ENCODE measurements at regions not wholly inside any gene's neighbourhood (a gene's known extent, or its start where the extent isn't known, plus 50 kb on each side); places are given as distances from the start of the nearest gene placed in this dataset.

- peaks cover 0 to 6% (median 2%) of the 10 kb centered on the region in 3 donors for H3K27me3 ChIP-seq (ENCODE audit: control insufficient read depth in 3 of 3, insufficient read depth in 3 of 3, low read length in 3 of 3)
- H3K4me3 ChIP-seq (ENCODE audit: low read length in 3 of 3): no peak overlapping the region
- H3K27ac ChIP-seq (ENCODE audit: low read depth, low read length): no peak overlapping the region
- H3K4me1 ChIP-seq (ENCODE audit: control insufficient read depth in 3 of 3, insufficient read depth in 3 of 3, low read length in 3 of 3): peaks cover 0 to 3% (median 0%) of the 10 kb centered on the region in 3 donors
- H3K36me3 ChIP-seq (ENCODE audit: control insufficient read depth in 3 of 3, insufficient read depth in 3 of 3, low read length in 3 of 3): no peaks in the 10 kb centered on the region
- H3K9ac ChIP-seq (ENCODE audit: low read depth in 1 of 3, low read length in 3 of 3): no peak overlapping the region
- no peaks in the 10 kb centered on the region for H3K9me3 ChIP-seq (ENCODE audit: control insufficient read depth in 3 of 3, low read length in 3 of 3)
These were observed 96.2 kb downstream of the C9orf50 start for GRCh38 chr9:129524582-129525270.

DNA sequence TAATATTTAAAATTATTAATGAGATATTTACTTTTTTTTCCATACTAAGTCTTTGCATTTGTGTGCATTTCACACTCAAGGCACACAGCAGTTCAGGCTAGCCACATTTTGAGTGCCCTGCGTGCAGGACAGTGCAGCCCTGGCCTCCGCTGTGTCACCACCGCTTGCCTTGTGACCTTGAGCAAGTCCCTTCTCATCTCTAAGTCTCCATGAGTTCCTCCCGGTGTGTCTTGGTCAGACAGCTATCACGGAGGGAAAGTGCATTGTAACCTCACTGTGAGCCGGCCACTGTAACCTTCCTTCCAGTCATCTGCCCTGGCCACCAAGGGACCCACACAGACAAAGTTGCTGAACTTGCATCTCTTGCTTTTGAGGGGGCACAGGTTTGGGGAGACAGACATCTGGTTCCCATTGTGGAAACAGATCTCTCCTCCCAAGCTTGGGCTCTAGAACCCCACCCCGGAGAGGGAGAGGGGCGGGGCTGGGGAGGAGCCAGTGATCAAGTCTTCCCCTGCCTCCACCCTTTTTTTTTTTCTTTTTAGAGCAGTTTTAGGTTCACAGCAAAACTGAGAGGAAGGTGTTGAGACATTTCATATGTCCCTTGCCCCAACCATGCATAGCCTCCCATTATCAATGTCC is 96.8 kb downstream of the C9orf50 start:
- H3K4me1 ChIP-seq (ENCODE audit: control insufficient read depth in 3 of 3, insufficient read depth in 3 of 3, low read length in 3 of 3): peaks cover 0 to 3% (median 0%) of the 10 kb centered on the region in 3 donors
- H3K36me3 ChIP-seq (ENCODE audit: control insufficient read depth in 3 of 3, insufficient read depth in 3 of 3, low read length in 3 of 3): no peaks in the 10 kb centered on the region
- peaks cover 0 to 6% (median 2%) of the 10 kb centered on the region in 3 donors for H3K27me3 ChIP-seq (ENCODE audit: control insufficient read depth in 3 of 3, insufficient read depth in 3 of 3, low read length in 3 of 3)
- no peak overlapping the region for H3K27ac ChIP-seq (ENCODE audit: low read depth, low read length)
- no peak overlapping the region for H3K4me3 ChIP-seq (ENCODE audit: low read length in 3 of 3)
- no peak overlapping the region for H3K9ac ChIP-seq (ENCODE audit: low read depth in 1 of 3, low read length in 3 of 3)
- no peaks in the 10 kb centered on the region for H3K9me3 ChIP-seq (ENCODE audit: control insufficient read depth in 3 of 3, low read length in 3 of 3)

DNA sequence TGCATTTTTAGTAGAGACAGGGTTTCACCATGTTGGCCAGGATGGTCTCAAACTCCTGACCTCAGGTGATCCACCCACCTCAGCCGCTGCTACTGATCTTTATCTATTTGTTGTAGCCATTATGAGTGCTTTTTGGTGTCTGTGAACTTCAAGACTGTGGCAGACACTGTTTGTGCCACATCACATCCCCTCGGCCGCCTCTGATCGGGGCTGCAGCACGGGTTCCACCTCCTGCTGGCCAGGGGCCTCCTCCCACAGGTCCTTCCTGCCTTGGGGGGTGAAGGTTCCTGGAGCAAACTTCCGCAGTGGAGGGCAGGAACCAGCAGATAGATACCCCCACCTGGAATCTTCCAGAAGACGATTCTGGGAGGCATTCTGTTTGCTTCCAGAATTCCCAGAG is 98.5 kb downstream of the C9orf50 start:
- peaks cover 0 to 3% (median 0%) of the 10 kb centered on the region in 3 donors for H3K4me1 ChIP-seq (ENCODE audit: control insufficient read depth in 3 of 3, insufficient read depth in 3 of 3, low read length in 3 of 3)
- no peak overlapping the region for H3K4me3 ChIP-seq (ENCODE audit: low read length in 3 of 3)
- H3K27me3 ChIP-seq (ENCODE audit: control insufficient read depth in 3 of 3, insufficient read depth in 3 of 3, low read length in 3 of 3): peaks cover 0 to 6% (median 2%) of the 10 kb centered on the region in 3 donors
- H3K27ac ChIP-seq (ENCODE audit: low read depth, low read length): no peak overlapping the region
- H3K36me3 ChIP-seq (ENCODE audit: control insufficient read depth in 3 of 3, insufficient read depth in 3 of 3, low read length in 3 of 3): no peaks in the 10 kb centered on the region
- no peaks in the 10 kb centered on the region for H3K9me3 ChIP-seq (ENCODE audit: control insufficient read depth in 3 of 3, low read length in 3 of 3)
- H3K9ac ChIP-seq (ENCODE audit: low read depth in 1 of 3, low read length in 3 of 3): no peak overlapping the region

DNA sequence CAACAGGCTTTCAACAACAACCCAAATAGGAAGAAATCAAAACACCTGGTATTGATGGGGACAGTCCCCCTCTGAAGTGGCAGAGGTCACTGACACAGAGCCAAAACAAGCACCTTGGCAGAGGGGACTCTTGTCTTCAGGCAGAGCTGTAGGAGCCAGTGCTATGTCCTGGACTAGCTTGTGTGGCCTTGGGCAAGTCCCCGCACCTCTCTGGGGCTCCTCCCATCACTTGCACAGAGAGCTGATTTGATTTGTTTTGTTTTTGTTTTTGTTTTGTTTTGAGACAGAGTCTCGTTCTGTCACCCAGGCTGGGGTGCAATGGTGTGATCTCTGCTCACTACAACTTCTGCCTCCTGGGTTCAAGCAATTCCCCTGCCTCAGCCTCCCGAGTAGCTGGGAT is 100.8 kb downstream of the C9orf50 start:
- Histone ChIP-seq H3K9me3 (ENCODE audit: control insufficient read depth in 3 of 3, low read length in 3 of 3) (no peaks in the 10 kb centered on the region), H3K27ac (ENCODE audit: low read depth, low read length) (no peak overlapping the region), H3K4me1 (ENCODE audit: control insufficient read depth in 3 of 3, insufficient read depth in 3 of 3, low read length in 3 of 3) (peaks cover 0 to 3% (median 0%) of the 10 kb centered on the region in 3 donors), H3K36me3 (ENCODE audit: control insufficient read depth in 3 of 3, insufficient read depth in 3 of 3, low read length in 3 of 3) (no peaks in the 10 kb centered on the region), H3K4me3 (ENCODE audit: low read length in 3 of 3) (no peak overlapping the region), H3K9ac (ENCODE audit: low read depth in 1 of 3, low read length in 3 of 3) (no peak overlapping the region), H3K27me3 (ENCODE audit: control insufficient read depth in 3 of 3, insufficient read depth in 3 of 3, low read length in 3 of 3) (peaks cover 0 to 6% (median 2%) of the 10 kb centered on the region in 3 donors)

- H3K4me3 ChIP-seq (ENCODE audit: low read length in 3 of 3): no peak overlapping the region
These were observed 102.8 kb downstream of the C9orf50 start for GRCh38 chr9:129518074-129518473.

GRCh38 chr9:129517006-129517405 is 103.9 kb downstream of the C9orf50 start:
- H3K4me1 ChIP-seq (ENCODE audit: control insufficient read depth in 3 of 3, insufficient read depth in 3 of 3, low read length in 3 of 3): no peaks in the 10 kb centered on the region
- H3K4me3 ChIP-seq (ENCODE audit: low read length in 3 of 3): no peak overlapping the region

More at GRCh38 chr9:129518074-129518473, 102.8 kb downstream of the C9orf50 start:
- Histone ChIP-seq H3K9me3 (ENCODE audit: control insufficient read depth in 3 of 3, low read length in 3 of 3) (no peaks in the 10 kb centered on the region), H3K4me1 (ENCODE audit: control insufficient read depth in 3 of 3, insufficient read depth in 3 of 3, low read length in 3 of 3) (no peaks in the 10 kb centered on the region), H3K36me3 (ENCODE audit: control insufficient read depth in 3 of 3, insufficient read depth in 3 of 3, low read length in 3 of 3) (no peaks in the 10 kb centered on the region), H3K27ac (ENCODE audit: low read depth, low read length) (no peak overlapping the region), H3K9ac (ENCODE audit: low read depth in 1 of 3, low read length in 3 of 3) (no peak overlapping the region), H3K27me3 (ENCODE audit: control insufficient read depth in 3 of 3, insufficient read depth in 3 of 3, low read length in 3 of 3) (peaks cover 0 to 3% (median 0%) of the 10 kb centered on the region in 3 donors)

GRCh38 chr9:129514891-129515290 is 106.0 kb downstream of the C9orf50 start:
- no peak overlapping the region for H3K4me3 ChIP-seq (ENCODE audit: low read length in 3 of 3)
- H3K27ac ChIP-seq (ENCODE audit: low read depth, low read length): no peak overlapping the region
- peaks cover 0 to 2% (median 0%) of the 10 kb centered on the region in 3 donors for H3K9me3 ChIP-seq (ENCODE audit: control insufficient read depth in 3 of 3, low read length in 3 of 3)
- H3K4me1 ChIP-seq (ENCODE audit: control insufficient read depth in 3 of 3, insufficient read depth in 3 of 3, low read length in 3 of 3): no peaks in the 10 kb centered on the region
- no peak overlapping the region for H3K9ac ChIP-seq (ENCODE audit: low read depth in 1 of 3, low read length in 3 of 3)
- H3K36me3 ChIP-seq (ENCODE audit: control insufficient read depth in 3 of 3, insufficient read depth in 3 of 3, low read length in 3 of 3): no peaks in the 10 kb centered on the region
- H3K27me3 ChIP-seq (ENCODE audit: control insufficient read depth in 3 of 3, insufficient read depth in 3 of 3, low read length in 3 of 3): no peaks in the 10 kb centered on the region

More at GRCh38 chr9:129517006-129517405, 103.9 kb downstream of the C9orf50 start:
- no peaks in the 10 kb centered on the region for H3K9me3 ChIP-seq (ENCODE audit: control insufficient read depth in 3 of 3, low read length in 3 of 3)
- H3K27me3 ChIP-seq (ENCODE audit: control insufficient read depth in 3 of 3, insufficient read depth in 3 of 3, low read length in 3 of 3): no peaks in the 10 kb centered on the region
- H3K9ac ChIP-seq (ENCODE audit: low read depth in 1 of 3, low read length in 3 of 3): no peak overlapping the region
- H3K36me3 ChIP-seq (ENCODE audit: control insufficient read depth in 3 of 3, insufficient read depth in 3 of 3, low read length in 3 of 3): no peaks in the 10 kb centered on the region
- no peak overlapping the region for H3K27ac ChIP-seq (ENCODE audit: low read depth, low read length)

- Histone ChIP-seq H3K4me3 (ENCODE audit: low read length in 3 of 3) (no peak overlapping the region), H3K27me3 (ENCODE audit: control insufficient read depth in 3 of 3, insufficient read depth in 3 of 3, low read length in 3 of 3) (no peaks in the 10 kb centered on the region), H3K36me3 (ENCODE audit: control insufficient read depth in 3 of 3, insufficient read depth in 3 of 3, low read length in 3 of 3) (no peaks in the 10 kb centered on the region), H3K4me1 (ENCODE audit: control insufficient read depth in 3 of 3, insufficient read depth in 3 of 3, low read length in 3 of 3) (no peaks in the 10 kb centered on the region), H3K9me3 (ENCODE audit: control insufficient read depth in 3 of 3, low read length in 3 of 3) (peaks cover 0 to 2% (median 0%) of the 10 kb centered on the region in 3 donors), H3K27ac (ENCODE audit: low read depth, low read length) (no peak overlapping the region), H3K9ac (ENCODE audit: low read depth in 1 of 3, low read length in 3 of 3) (no peak overlapping the region)
These were observed 106.4 kb downstream of the C9orf50 start for GRCh38 chr9:129514497-129514867.

GRCh38 chr9:129513856-129514496 is 106.9 kb downstream of the C9orf50 start:
- no peaks in the 10 kb centered on the region for H3K36me3 ChIP-seq (ENCODE audit: control insufficient read depth in 3 of 3, insufficient read depth in 3 of 3, low read length in 3 of 3)
- H3K4me3 ChIP-seq (ENCODE audit: low read length in 3 of 3): no peak overlapping the region
- no peaks in the 10 kb centered on the region for H3K27me3 ChIP-seq (ENCODE audit: control insufficient read depth in 3 of 3, insufficient read depth in 3 of 3, low read length in 3 of 3)
- no peaks in the 10 kb centered on the region for H3K4me1 ChIP-seq (ENCODE audit: control insufficient read depth in 3 of 3, insufficient read depth in 3 of 3, low read length in 3 of 3)
- H3K9ac ChIP-seq (ENCODE audit: low read depth in 1 of 3, low read length in 3 of 3): no peak overlapping the region
- no peak overlapping the region for H3K27ac ChIP-seq (ENCODE audit: low read depth, low read length)
- H3K9me3 ChIP-seq (ENCODE audit: control insufficient read depth in 3 of 3, low read length in 3 of 3): peaks cover 0 to 4% (median 0%) of the 10 kb centered on the region in 3 donors

- no peak overlapping the region for H3K9ac ChIP-seq (ENCODE audit: low read depth in 1 of 3, low read length in 3 of 3)
- H3K4me1 ChIP-seq (ENCODE audit: control insufficient read depth in 3 of 3, insufficient read depth in 3 of 3, low read length in 3 of 3): no peaks in the 10 kb centered on the region
- no peaks in the 10 kb centered on the region for H3K36me3 ChIP-seq (ENCODE audit: control insufficient read depth in 3 of 3, insufficient read depth in 3 of 3, low read length in 3 of 3)
- H3K9me3 ChIP-seq (ENCODE audit: control insufficient read depth in 3 of 3, low read length in 3 of 3): peaks cover 0 to 4% (median 0%) of the 10 kb centered on the region in 3 donors
- no peak overlapping the region for H3K27ac ChIP-seq (ENCODE audit: low read depth, low read length)
- H3K4me3 ChIP-seq (ENCODE audit: low read length in 3 of 3): no peak overlapping the region
- H3K27me3 ChIP-seq (ENCODE audit: control insufficient read depth in 3 of 3, insufficient read depth in 3 of 3, low read length in 3 of 3): no peaks in the 10 kb centered on the region
These were observed 107.6 kb downstream of the C9orf50 start for GRCh38 chr9:129513282-129513681.

Measured in skeletal muscle tissue (tissue), 3 donors.